WTC11 (cell line): ENCODE measurements at regions not wholly inside any gene's neighbourhood (a gene's known extent, or its start where the extent isn't known, plus 50 kb on each side); places are given as distances from the start of the nearest gene placed in this dataset.

Experiments used
- ATAC-seq: fragments of 200-7000 bp; cut with Tn5 transposase; 2 replicates; pipeline ENCODE4 v1.10.0; 2021; ENCODE audit warnings: mild to moderate bottlenecking, moderate library complexity
- CTCF ChIA-PET: fragments of 300-600 bp; sonication (Branson Sonifier 250); formaldehyde crosslinking; loops from one replicate; lab custom pipeline; 2021; ENCODE audit warnings: antibody characterized with exemption; lab: Charles Lee
- POLR2A ChIA-PET: fragments of 350-600 bp; sonication (Branson Sonifier 250); formaldehyde crosslinking; loops from one replicate; lab custom pipeline; 2021; ENCODE audit warnings: antibody characterized with exemption; lab: Charles Lee
- DNase-seq: peaks from one replicate; pipeline ENCODE4 v3.0.0; 2021; ENCODE audit warnings: low spot score
- H3K27ac Mint-ChIP-seq: 2 replicates; pipeline ENCODE4 v1.8.0; 2021; ENCODE audit warnings: mixed read lengths
- H3K27me3 Mint-ChIP-seq: 2 replicates; pipeline ENCODE4 v1.8.0; 2021; ENCODE audit warnings: low read depth, mild to moderate bottlenecking, moderate library complexity, mixed read lengths
- H3K36me3 Mint-ChIP-seq: 2 replicates; pipeline ENCODE4 v1.8.0; 2021; ENCODE audit warnings: mixed read lengths
- H3K4me1 Mint-ChIP-seq: 2 replicates; pipeline ENCODE4 v1.8.0; 2022; ENCODE audit warnings: mixed read lengths
- H3K4me3 Mint-ChIP-seq: 2 replicates; pipeline ENCODE4 v1.8.0; 2021; ENCODE audit warnings: mild to moderate bottlenecking, moderate library complexity, mixed read lengths
- H3K9me3 Mint-ChIP-seq: 2 replicates; pipeline ENCODE4 v1.8.0; 2021; ENCODE audit warnings: mixed read lengths
- FOXJ3 ChIP-seq: sonication (generic); formaldehyde crosslinking; IDR thresholded peaks from 2 replicates; pipeline ENCODE4 v1.9.0; 2021; ENCODE audit warnings: missing genetic modification reagents, mild to moderate bottlenecking, borderline replicate concordance
- FOXK1 ChIP-seq: sonication (generic); formaldehyde crosslinking; IDR thresholded peaks from 2 replicates; pipeline ENCODE4 v1.8.0; 2022; ENCODE audit warnings: mild to moderate bottlenecking, moderate library complexity, missing genetic modification reagents
- FOXP1 ChIP-seq: sonication (generic); formaldehyde crosslinking; IDR thresholded peaks from 2 replicates; pipeline ENCODE4 v1.8.0; 2022; ENCODE audit warnings: missing genetic modification reagents, mild to moderate bottlenecking, moderate library complexity, borderline replicate concordance
- GRHL2 ChIP-seq: fragments of 250-450 bp; sonication (Bioruptor Pico); IDR thresholded peaks from 2 replicates; pipeline ENCODE4 v1.8.0; 2022; ENCODE audit warnings: mild to moderate bottlenecking, moderate library complexity; ENCODE audit not compliant: insufficient replicate concordance, severe bottlenecking
- GTF2I ChIP-seq: fragments of 250-450 bp; sonication (Bioruptor Pico); conservative IDR thresholded peaks from 2 replicates; pipeline ENCODE4 v1.4.0; 2021; ENCODE audit warnings: mild to moderate bottlenecking
- HMGA2 ChIP-seq: fragments of 250-450 bp; sonication (Bioruptor Pico); IDR thresholded peaks from 2 replicates; pipeline ENCODE4 v1.4.0; 2021; ENCODE audit warnings: mild to moderate bottlenecking, moderate library complexity
- IRF2 ChIP-seq: sonication (generic); formaldehyde crosslinking; IDR thresholded peaks from 2 replicates; pipeline ENCODE4 v1.8.0; 2022; ENCODE audit warnings: low read depth, missing genetic modification reagents, borderline replicate concordance
- JAZF1 ChIP-seq: fragments of 250-450 bp; sonication (Bioruptor Pico); IDR thresholded peaks from 2 replicates; pipeline ENCODE4 v1.9.0; 2021; ENCODE audit warnings: moderate library complexity, mild to moderate bottlenecking, inconsistent platforms
- MXD4 ChIP-seq: fragments of 250-450 bp; sonication (Bioruptor Pico); IDR thresholded peaks from 2 replicates; pipeline ENCODE4 v1.8.0; 2021; ENCODE audit warnings: mild to moderate bottlenecking, moderate library complexity, borderline replicate concordance
- NFATC4 ChIP-seq: fragments of 250-450 bp; sonication (Bioruptor Pico); IDR thresholded peaks from 2 replicates; pipeline ENCODE4 v1.9.0; 2021; ENCODE audit warnings: mild to moderate bottlenecking
- NFE2L1 ChIP-seq: sonication (generic); formaldehyde crosslinking; IDR thresholded peaks from 2 replicates; pipeline ENCODE4 v1.8.1; 2023; ENCODE audit warnings: missing genetic modification reagents
- NFYB ChIP-seq: sonication (generic); formaldehyde crosslinking; conservative IDR thresholded peaks from 2 replicates; pipeline ENCODE4 v1.8.0; 2022; ENCODE audit warnings: low read depth, missing genetic modification reagents
- PRRX2 ChIP-seq: fragments of 250-450 bp; sonication (Bioruptor Pico); IDR thresholded peaks from 2 replicates; pipeline ENCODE4 v1.8.0; 2021; ENCODE audit warnings: mild to moderate bottlenecking
- SMAD4 ChIP-seq: sonication (generic); formaldehyde crosslinking; IDR thresholded peaks from 2 replicates; pipeline ENCODE4 v1.8.0; 2022; ENCODE audit warnings: mild to moderate bottlenecking, missing genetic modification reagents
- SOX15 ChIP-seq: fragments of 250-450 bp; sonication (Bioruptor Pico); IDR thresholded peaks from 2 replicates; pipeline ENCODE4 v1.9.0; 2021; ENCODE audit warnings: mild to moderate bottlenecking
- SP1 ChIP-seq: sonication (generic); formaldehyde crosslinking; conservative IDR thresholded peaks from 2 replicates; pipeline ENCODE4 v1.8.1; 2022; ENCODE audit warnings: missing genetic modification reagents
- TCF7 ChIP-seq: sonication (generic); formaldehyde crosslinking; IDR thresholded peaks from 2 replicates; pipeline ENCODE4 v1.8.0; 2022; ENCODE audit warnings: mild to moderate bottlenecking, low read depth, missing genetic modification reagents, moderate library complexity
- ZNF121 ChIP-seq: sonication (generic); formaldehyde crosslinking; IDR thresholded peaks from 2 replicates; pipeline ENCODE4 v1.8.0; 2023; ENCODE audit warnings: missing genetic modification reagents
- ZNF219 ChIP-seq: sonication (generic); formaldehyde crosslinking; IDR thresholded peaks from 2 replicates; pipeline ENCODE4 v1.8.0; 2023; ENCODE audit warnings: missing genetic modification reagents, mild to moderate bottlenecking, borderline replicate concordance
- TF ChIP-seq, protein P1 (sequence below): sonication (generic); formaldehyde crosslinking; IDR thresholded peaks from 2 replicates; pipeline ENCODE4 v1.8.0; 2022; ENCODE audit warnings: mild to moderate bottlenecking, missing genetic modification reagents
- TF ChIP-seq, protein P2 (sequence below): fragments of 200-600 bp; IDR thresholded peaks from 2 replicates; pipeline ENCODE4 v1.8.0; 2022; ENCODE audit warnings: antibody characterized with exemption
- TF ChIP-seq, protein P3 (sequence below): sonication (generic); formaldehyde crosslinking; IDR thresholded peaks from 2 replicates; pipeline ENCODE4 v1.8.0; 2023; ENCODE audit warnings: missing genetic modification reagents
- TF ChIP-seq, protein P4 (sequence below): fragments of 250-450 bp; sonication (Bioruptor Pico); IDR thresholded peaks from 2 replicates; pipeline ENCODE4 v2.1.2; 2022; ENCODE audit warnings: mild to moderate bottlenecking, moderate library complexity
- TF ChIP-seq, protein P5 (sequence below): fragments of 250-450 bp; sonication (Bioruptor Pico); conservative IDR thresholded peaks from 2 replicates; pipeline ENCODE4 v1.9.0; 2021; ENCODE audit warnings: mild to moderate bottlenecking
- TF ChIP-seq, protein P6 (sequence below): fragments of 250-450 bp; sonication (Bioruptor Pico); IDR thresholded peaks from 2 replicates; pipeline ENCODE4 v1.9.0; 2021; ENCODE audit warnings: moderate library complexity, mild to moderate bottlenecking, inconsistent platforms, borderline replicate concordance
- TF ChIP-seq, protein P7 (sequence below): sonication (generic); formaldehyde crosslinking; IDR thresholded peaks from 2 replicates; pipeline ENCODE4 v1.8.0; 2022; ENCODE audit warnings: mild to moderate bottlenecking, missing genetic modification reagents
- TF ChIP-seq, protein P8 (sequence below): sonication (generic); formaldehyde crosslinking; IDR thresholded peaks from 2 replicates; pipeline ENCODE4 v1.8.1; 2023; ENCODE audit warnings: mild to moderate bottlenecking, missing genetic modification reagents

DNA sequence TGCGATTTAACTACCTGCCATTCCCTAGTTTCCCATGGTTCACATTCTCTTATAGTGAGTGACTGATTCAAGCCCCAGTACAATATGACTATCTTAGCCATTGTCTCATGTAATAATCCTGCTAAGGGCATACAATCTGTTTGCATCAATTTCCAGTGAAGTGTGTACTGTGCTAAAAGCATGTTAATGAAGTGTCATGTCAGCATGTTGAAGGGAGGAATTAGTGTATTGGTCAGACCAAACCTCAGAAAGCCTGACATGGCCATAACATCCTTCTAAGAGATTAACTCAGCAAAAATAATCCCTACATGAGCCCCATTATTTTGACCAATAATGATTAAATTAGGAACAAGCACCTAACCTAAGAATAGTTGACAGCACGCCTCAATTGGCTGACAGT, 442.4 kb downstream of the ENC1 start:
- Mint-ChIP-seq H3K4me3 (no peak overlapping the region), H3K9me3 (peaks cover 8% of the 10 kb centered on the region), H3K27me3 (no peaks in the 10 kb centered on the region; the same call in 1 of the 2 replicates), H3K36me3 (no peaks in the 10 kb centered on the region), H3K4me1 (no peaks in the 10 kb centered on the region), H3K27ac (no peak overlapping the region)
- CTCF ChIA-PET, result no interaction called here
- TF ChIP-seq GTF2I, result no peak
- TF ChIP-seq, protein P1, sequence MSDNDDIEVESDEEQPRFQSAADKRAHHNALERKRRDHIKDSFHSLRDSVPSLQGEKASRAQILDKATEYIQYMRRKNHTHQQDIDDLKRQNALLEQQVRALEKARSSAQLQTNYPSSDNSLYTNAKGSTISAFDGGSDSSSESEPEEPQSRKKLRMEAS, result no peak
- no peak for TF ChIP-seq JAZF1
- no peak for TF ChIP-seq FOXP1 (CRISPR knock-in tag)
- TF ChIP-seq GRHL2 (CRISPR knock-in tag), result no peak
- TF ChIP-seq, protein P2, sequence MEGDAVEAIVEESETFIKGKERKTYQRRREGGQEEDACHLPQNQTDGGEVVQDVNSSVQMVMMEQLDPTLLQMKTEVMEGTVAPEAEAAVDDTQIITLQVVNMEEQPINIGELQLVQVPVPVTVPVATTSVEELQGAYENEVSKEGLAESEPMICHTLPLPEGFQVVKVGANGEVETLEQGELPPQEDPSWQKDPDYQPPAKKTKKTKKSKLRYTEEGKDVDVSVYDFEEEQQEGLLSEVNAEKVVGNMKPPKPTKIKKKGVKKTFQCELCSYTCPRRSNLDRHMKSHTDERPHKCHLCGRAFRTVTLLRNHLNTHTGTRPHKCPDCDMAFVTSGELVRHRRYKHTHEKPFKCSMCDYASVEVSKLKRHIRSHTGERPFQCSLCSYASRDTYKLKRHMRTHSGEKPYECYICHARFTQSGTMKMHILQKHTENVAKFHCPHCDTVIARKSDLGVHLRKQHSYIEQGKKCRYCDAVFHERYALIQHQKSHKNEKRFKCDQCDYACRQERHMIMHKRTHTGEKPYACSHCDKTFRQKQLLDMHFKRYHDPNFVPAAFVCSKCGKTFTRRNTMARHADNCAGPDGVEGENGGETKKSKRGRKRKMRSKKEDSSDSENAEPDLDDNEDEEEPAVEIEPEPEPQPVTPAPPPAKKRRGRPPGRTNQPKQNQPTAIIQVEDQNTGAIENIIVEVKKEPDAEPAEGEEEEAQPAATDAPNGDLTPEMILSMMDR, result no peak
- TF ChIP-seq, protein P3, sequence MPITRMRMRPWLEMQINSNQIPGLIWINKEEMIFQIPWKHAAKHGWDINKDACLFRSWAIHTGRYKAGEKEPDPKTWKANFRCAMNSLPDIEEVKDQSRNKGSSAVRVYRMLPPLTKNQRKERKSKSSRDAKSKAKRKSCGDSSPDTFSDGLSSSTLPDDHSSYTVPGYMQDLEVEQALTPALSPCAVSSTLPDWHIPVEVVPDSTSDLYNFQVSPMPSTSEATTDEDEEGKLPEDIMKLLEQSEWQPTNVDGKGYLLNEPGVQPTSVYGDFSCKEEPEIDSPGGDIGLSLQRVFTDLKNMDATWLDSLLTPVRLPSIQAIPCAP, result no peak
- TF ChIP-seq FOXJ3, result no peak
- TF ChIP-seq SP1, result no peak
- no peak for TF ChIP-seq MXD4 (CRISPR knock-in tag)
- TF ChIP-seq ZNF219, result no peak
- no peak for TF ChIP-seq FOXK1
- no peak for TF ChIP-seq SOX15 (CRISPR knock-in tag)
- TF ChIP-seq, protein P4, sequence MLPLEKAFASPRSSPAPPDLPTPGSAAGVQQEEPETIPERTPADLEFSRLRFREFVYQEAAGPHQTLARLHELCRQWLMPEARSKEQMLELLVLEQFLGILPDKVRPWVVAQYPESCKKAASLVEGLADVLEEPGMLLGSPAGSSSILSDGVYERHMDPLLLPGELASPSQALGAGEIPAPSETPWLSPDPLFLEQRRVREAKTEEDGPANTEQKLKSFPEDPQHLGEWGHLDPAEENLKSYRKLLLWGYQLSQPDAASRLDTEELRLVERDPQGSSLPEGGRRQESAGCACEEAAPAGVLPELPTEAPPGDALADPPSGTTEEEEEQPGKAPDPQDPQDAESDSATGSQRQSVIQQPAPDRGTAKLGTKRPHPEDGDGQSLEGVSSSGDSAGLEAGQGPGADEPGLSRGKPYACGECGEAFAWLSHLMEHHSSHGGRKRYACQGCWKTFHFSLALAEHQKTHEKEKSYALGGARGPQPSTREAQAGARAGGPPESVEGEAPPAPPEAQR (CRISPR knock-in tag), result no peak
- TF ChIP-seq NFYB (CRISPR knock-in tag), result no peak
- TF ChIP-seq PRRX2 (CRISPR knock-in tag), result no peak
- TF ChIP-seq, protein P5, sequence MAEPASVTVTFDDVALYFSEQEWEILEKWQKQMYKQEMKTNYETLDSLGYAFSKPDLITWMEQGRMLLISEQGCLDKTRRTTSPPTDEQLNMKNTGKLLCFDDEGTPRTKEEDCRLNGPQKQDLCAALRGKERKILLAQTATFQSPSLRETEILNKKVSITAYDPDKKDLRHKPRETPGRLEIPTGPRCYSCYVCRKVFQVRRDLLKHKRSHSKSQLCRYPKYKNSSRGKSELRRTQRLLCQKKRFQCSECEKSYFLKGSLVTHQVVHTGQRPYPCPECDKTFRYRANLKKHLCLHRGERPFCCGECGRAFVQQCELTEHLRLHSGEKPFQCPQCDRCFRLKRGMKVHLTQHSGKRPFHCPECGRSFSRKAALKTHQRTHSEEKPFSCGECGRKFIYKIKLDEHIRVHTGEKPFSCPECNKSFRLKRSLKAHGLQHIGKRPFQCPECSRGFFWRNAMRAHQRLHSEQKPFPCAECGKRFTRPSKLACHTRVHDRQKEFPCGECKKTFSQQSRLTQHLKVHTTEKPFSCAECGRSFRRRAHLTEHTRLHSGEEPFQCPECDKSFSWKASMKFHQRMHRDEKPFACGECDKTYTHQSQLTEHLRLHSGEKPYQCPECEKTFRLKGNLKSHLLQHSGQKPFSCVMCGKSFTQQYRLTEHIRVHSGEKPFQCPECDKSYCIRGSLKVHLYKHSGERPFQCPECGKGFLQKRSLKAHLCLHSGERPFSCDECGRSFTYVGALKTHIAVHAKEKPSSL (CRISPR knock-in tag), result no peak
- TF ChIP-seq IRF2, result no peak
- TF ChIP-seq NFE2L1 (CRISPR knock-in tag), result no peak
- POLR2A ChIA-PET, result no interaction called here
- no peak for ATAC-seq
- no peak for DNase-seq

DNA sequence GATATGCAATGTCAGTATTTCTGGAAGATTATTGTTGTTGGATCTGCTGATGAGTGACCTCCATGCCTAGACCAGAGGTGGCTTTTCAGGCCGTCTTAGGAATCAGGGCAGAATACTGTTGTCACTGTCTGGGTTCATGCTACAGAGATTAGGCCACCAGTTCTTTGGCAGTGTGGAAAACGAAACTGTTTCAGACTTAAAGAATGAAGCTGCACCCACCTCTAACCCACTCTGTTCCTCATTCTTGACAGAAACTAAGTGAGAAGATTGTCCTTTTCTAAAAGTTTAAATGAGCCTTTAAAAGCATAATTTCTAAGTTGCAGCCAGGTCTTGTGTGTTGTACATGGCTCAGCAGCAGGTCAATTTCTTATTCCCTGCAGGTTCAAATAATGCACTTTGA, 444.3 kb downstream of the ENC1 start:
- no peaks in the 10 kb centered on the region for H3K4me1 Mint-ChIP-seq
- H3K9me3 Mint-ChIP-seq, result peaks cover 8% of the 10 kb centered on the region
- H3K36me3 Mint-ChIP-seq, result no peaks in the 10 kb centered on the region
- no peaks in the 10 kb centered on the region; the same call in 1 of the 2 replicates for H3K27me3 Mint-ChIP-seq
- no peak for ATAC-seq
- no peak overlapping the region for H3K4me3 Mint-ChIP-seq
- POLR2A ChIA-PET, result no interaction called here
- DNase-seq, result no peak
- CTCF ChIA-PET, result no interaction called here
- H3K27ac Mint-ChIP-seq, result no peak overlapping the region
- TF ChIP-seq GTF2I (no peak), NFATC4 (CRISPR knock-in tag) (no peak), ZNF121 (CRISPR knock-in tag) (no peak), SMAD4 (CRISPR knock-in tag) (no peak), TCF7 (no peak), HMGA2 (CRISPR knock-in tag) (no peak), IRF2 (no peak)
- TF ChIP-seq, protein P6, sequence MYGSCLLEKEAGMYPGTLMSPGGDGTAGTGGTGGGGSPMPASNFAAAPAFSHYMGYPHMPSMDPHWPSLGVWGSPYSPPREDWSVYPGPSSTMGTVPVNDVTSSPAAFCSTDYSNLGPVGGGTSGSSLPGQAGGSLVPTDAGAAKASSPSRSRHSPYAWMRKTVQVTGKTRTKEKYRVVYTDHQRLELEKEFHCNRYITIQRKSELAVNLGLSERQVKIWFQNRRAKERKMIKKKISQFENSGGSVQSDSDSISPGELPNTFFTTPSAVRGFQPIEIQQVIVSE (CRISPR knock-in tag), result no peak
- TF ChIP-seq, protein P7, sequence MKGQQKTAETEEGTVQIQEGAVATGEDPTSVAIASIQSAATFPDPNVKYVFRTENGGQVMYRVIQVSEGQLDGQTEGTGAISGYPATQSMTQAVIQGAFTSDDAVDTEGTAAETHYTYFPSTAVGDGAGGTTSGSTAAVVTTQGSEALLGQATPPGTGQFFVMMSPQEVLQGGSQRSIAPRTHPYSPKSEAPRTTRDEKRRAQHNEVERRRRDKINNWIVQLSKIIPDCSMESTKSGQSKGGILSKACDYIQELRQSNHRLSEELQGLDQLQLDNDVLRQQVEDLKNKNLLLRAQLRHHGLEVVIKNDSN (CRISPR knock-in tag), result no peak
- TF ChIP-seq, protein P8, sequence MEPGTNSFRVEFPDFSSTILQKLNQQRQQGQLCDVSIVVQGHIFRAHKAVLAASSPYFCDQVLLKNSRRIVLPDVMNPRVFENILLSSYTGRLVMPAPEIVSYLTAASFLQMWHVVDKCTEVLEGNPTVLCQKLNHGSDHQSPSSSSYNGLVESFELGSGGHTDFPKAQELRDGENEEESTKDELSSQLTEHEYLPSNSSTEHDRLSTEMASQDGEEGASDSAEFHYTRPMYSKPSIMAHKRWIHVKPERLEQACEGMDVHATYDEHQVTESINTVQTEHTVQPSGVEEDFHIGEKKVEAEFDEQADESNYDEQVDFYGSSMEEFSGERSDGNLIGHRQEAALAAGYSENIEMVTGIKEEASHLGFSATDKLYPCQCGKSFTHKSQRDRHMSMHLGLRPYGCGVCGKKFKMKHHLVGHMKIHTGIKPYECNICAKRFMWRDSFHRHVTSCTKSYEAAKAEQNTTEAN (CRISPR knock-in tag), result no peak
- TF ChIP-seq, protein P4 (CRISPR knock-in tag), result no peak
